ENCODE measurements at regions not wholly inside any gene's neighbourhood (a gene's known extent, or its start where the extent isn't known, plus 50 kb on each side); places are given as distances from the start of the nearest gene placed in this dataset.

GRCh38 chr12:61422786-61423185, 837.4 kb upstream of the USP15 start:
- DNase-seq (ENCODE audit: low read depth), result no peak
- TF ChIP-seq, protein P1, sequence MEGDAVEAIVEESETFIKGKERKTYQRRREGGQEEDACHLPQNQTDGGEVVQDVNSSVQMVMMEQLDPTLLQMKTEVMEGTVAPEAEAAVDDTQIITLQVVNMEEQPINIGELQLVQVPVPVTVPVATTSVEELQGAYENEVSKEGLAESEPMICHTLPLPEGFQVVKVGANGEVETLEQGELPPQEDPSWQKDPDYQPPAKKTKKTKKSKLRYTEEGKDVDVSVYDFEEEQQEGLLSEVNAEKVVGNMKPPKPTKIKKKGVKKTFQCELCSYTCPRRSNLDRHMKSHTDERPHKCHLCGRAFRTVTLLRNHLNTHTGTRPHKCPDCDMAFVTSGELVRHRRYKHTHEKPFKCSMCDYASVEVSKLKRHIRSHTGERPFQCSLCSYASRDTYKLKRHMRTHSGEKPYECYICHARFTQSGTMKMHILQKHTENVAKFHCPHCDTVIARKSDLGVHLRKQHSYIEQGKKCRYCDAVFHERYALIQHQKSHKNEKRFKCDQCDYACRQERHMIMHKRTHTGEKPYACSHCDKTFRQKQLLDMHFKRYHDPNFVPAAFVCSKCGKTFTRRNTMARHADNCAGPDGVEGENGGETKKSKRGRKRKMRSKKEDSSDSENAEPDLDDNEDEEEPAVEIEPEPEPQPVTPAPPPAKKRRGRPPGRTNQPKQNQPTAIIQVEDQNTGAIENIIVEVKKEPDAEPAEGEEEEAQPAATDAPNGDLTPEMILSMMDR (conservative IDR thresholded peaks at IDR 0.05; ENCODE audit: low read depth, low read length), result no peak
- H3K4me3 ChIP-seq (ENCODE audit: low read depth, low read length), result no peak overlapping the region

DNA sequence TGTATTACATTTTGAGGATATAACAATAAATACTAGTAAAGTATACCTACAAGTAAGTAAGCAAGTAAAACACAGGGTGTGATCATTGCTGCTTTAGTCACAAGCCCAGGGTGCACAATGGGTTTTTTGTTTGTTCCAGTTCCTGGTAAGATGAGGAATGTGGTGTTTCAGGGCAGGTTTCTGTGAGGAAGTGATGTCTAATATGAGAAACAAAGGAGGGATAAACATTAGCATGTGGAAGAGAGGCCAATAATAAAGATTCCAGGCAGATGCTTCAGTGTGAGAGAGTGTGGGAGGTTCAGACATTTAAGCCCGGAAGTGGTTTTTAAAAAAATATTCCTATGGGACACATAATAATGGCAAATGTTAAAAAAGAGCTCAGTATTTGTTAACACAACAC, 808.1 kb upstream of the USP15 start:
- no peak for DNase-seq (ENCODE audit: low read depth)
- TF ChIP-seq, protein P1 (conservative IDR thresholded peaks at IDR 0.05; ENCODE audit: low read depth, low read length), result no peak

GRCh38 chr12:61487728-61488127, 772.5 kb upstream of the USP15 start:
- no peak overlapping the region for H3K4me3 ChIP-seq (ENCODE audit: low read depth, low read length)
- DNase-seq (ENCODE audit: low read depth), result no peak
- TF ChIP-seq, protein P1 (conservative IDR thresholded peaks at IDR 0.05; ENCODE audit: low read depth, low read length), result no peak

More for the DNA sequence above, 808.1 kb upstream of the USP15 start:
- H3K4me3 ChIP-seq (ENCODE audit: low read depth, low read length), result no peak overlapping the region

- DNase-seq (ENCODE audit: low read depth), result no peak
Measured at GRCh38 chr12:61490526-61491498, 769.4 kb upstream of the USP15 start.

GRCh38 chr12:61502179-61502578, 758.0 kb upstream of the USP15 start:
- DNase-seq (ENCODE audit: low read depth), result no peak
- TF ChIP-seq, protein P1 (conservative IDR thresholded peaks at IDR 0.05; ENCODE audit: low read depth, low read length), result no peak
- no peak overlapping the region for H3K4me3 ChIP-seq (ENCODE audit: low read depth, low read length)

More at GRCh38 chr12:61490526-61491498, 769.4 kb upstream of the USP15 start:
- TF ChIP-seq, protein P1 (conservative IDR thresholded peaks at IDR 0.05; ENCODE audit: low read depth, low read length), result no peak
- H3K4me3 ChIP-seq (ENCODE audit: low read depth, low read length), result no peak overlapping the region

DNA sequence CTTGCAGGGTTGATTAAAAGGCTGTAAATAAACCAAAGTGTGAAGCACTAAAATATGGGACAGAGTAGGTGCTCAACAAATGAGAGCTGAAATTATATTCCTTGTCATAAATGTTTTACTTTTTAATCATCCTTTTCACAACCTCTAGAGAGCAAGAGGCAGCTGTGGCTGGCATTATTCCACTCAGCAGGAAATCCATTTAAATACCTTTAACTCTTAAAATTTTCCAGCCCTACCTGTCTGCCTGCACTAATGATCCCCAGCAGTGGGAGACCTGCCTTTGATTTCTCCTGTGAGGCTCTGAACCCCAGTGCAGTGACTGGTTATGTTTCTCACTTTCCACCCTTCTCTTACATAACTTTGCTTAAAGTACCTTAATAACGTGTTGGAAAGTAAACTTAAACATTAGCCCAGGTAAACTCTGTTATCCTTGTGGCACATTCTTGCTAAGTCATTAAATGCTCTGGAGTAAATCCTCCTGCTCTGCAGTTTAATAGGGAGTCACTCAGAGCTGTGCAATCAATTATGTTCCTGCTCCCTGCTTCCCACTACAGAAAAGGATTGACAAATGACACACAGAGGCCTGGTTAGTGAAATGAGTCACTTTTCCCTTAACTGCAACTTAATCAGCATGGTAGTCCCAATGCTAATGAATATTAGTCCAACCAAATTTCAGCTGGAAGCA, 755.7 kb upstream of the USP15 start:
- no peak overlapping the region for H3K4me3 ChIP-seq (ENCODE audit: low read depth, low read length)
- TF ChIP-seq, protein P1 (conservative IDR thresholded peaks at IDR 0.05; ENCODE audit: low read depth, low read length), result no peak
- no peak for DNase-seq (ENCODE audit: low read depth)

All from epithelial cell of proximal tubule (primary cell).